Ovary (tissue), 3 donors: ENCODE measurements at regions not wholly inside any gene's neighbourhood (a gene's known extent, or its start where the extent isn't known, plus 50 kb on each side); places are given as distances from the start of the nearest gene placed in this dataset.

Source experiments
- EP300 ChIP-seq: sonication (generic); formaldehyde crosslinking; IDR thresholded peaks from one replicate; pipeline ENCODE4 v1.6.1; 2017; ENCODE audit warnings: antibody characterized with exemption
- TF ChIP-seq, protein P1 (sequence below), 3 donors: fragments of 450-650 bp in 2 of 3; fragments of 200-600 bp in 1 of 3; IDR thresholded peaks; one replicate each; pipeline versions ENCODE4 v1.5.1 to v1.8.0; 2016 to 2022; ENCODE audit warnings: antibody characterized with exemption in 3 of 3, mild to moderate bottlenecking in 1 of 3
- donor health status: DM: no; HTN: no; CAD: no.

DNA sequence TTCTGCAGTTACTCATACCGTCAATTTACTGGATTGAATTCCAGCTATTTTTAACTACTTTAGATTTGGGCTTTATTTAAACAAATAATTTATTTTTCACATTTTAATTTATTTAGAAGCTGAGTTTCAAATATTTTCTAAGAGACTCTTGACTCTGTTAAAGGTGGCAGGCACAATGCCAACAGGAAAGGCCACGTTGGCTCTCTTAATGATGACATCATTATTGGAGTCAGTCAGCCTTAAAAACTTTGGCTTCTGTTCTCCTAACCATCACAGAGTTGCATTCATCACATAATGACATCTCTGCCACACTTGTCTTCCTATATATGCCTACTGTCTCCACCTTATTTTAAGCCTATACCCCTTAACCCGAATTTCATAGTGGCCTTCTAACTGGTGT lies 172.3 kb upstream of the PLPPR1 start:
- TF ChIP-seq, protein P1, sequence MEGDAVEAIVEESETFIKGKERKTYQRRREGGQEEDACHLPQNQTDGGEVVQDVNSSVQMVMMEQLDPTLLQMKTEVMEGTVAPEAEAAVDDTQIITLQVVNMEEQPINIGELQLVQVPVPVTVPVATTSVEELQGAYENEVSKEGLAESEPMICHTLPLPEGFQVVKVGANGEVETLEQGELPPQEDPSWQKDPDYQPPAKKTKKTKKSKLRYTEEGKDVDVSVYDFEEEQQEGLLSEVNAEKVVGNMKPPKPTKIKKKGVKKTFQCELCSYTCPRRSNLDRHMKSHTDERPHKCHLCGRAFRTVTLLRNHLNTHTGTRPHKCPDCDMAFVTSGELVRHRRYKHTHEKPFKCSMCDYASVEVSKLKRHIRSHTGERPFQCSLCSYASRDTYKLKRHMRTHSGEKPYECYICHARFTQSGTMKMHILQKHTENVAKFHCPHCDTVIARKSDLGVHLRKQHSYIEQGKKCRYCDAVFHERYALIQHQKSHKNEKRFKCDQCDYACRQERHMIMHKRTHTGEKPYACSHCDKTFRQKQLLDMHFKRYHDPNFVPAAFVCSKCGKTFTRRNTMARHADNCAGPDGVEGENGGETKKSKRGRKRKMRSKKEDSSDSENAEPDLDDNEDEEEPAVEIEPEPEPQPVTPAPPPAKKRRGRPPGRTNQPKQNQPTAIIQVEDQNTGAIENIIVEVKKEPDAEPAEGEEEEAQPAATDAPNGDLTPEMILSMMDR (IDR thresholded peaks at IDR 0.05), result no peak
- TF ChIP-seq EP300, result no peak
